Stimulated activated CD4-positive, alpha-beta T cell treated with anti-CD3 and anti-CD28 coated beads, Interleukin-2, amount 100 ng/mL, for 48 hours (primary cell): ENCODE measurements at regions not wholly inside any gene's neighbourhood (a gene's known extent, or its start where the extent isn't known, plus 50 kb on each side); places are given as distances from the start of the nearest gene placed in this dataset.

Source experiments
- DNase-seq, 2 donors: peaks; one replicate each; pipeline ENCODE4 v3.0.0-alpha.2; 2020

DNA sequence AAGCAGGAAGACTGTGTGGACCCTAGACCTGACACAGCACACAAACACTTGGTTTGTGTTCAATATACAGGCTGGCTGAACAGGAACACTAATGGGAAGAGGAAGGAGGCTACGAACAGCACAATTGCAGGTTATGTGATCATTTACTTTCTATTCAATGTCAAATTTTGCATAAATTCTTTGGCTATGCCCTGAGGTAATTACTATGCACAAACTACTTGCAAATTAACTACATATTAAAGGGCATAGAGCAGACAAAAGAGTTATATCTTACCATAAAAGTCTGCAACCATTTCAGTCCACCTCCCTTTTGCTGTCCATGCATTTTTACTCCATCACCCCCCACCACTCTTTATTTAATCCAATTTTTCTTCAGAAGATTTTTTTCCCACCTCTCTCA is 291.2 kb upstream of the TMTC1 start:
- DNase-seq = no peak

GRCh38 chr12:30072824-30073223 is 289.1 kb upstream of the TMTC1 start:
- no peak for DNase-seq

DNA sequence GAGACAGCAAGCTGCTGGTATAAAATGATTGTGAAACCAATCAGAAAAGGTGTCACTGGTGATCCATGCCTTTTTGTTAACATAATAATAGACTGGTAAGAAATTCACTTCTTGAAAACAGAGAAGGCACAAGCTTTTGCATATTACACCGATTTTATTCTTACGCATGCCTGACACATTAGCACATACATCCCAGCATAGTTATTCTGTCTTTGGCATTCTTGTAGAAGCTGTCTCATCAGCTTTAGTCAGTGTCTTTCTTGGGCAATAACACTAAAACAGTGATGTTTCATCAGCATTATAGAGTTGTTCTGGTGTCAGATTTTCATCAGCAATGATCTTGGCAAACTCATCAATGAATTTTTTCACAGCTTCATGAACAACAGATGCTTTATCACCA is 283.4 kb upstream of the TMTC1 start:
- DNase-seq = no peak

DNA sequence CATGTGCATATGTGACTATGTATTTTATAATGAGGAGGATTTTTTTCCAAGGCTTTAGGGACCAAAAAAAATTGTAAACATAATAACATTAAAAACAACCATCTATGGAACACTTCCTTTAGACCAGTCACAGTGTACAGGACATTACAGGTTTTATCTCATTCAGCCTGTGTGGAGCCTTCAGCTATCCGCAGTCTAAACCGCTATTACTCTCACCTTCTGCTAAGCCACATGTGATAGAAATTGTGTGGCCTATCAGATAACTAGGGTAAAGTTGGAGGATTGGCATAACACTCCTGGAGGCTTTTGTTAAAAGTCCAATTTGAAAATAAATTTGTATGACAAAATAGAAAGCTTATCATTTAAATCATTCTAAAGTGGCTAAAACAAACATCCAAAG is 281.2 kb upstream of the TMTC1 start:
- no peak for DNase-seq

DNA sequence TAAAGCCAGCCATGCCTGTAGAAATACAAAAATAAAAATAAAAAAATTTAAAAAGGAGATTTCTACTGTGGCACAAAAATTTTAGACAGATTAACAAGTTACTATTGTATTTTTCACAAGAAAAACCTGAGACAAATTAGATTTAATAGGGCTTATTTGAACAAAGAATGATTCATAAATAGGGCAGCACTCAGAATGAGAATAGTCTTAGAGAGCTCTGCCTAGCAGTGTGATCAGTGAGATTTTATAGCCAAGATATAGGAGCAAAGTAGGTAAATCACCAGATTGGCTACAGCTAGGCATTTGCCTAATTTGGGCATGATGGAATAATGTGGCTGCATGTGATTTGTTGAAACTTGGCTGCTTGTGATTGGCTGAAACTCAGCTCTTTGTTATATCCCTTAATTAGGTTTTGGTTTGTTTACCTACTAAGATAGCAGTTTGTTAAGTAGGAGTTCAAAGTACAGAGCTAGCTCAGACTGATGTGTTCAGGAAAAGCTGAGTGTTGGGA is 279.7 kb upstream of the TMTC1 start:
- no peak for DNase-seq

- no peak for DNase-seq
These were observed 264.6 kb upstream of the TMTC1 start for GRCh38 chr12:30048371-30048770.

DNA sequence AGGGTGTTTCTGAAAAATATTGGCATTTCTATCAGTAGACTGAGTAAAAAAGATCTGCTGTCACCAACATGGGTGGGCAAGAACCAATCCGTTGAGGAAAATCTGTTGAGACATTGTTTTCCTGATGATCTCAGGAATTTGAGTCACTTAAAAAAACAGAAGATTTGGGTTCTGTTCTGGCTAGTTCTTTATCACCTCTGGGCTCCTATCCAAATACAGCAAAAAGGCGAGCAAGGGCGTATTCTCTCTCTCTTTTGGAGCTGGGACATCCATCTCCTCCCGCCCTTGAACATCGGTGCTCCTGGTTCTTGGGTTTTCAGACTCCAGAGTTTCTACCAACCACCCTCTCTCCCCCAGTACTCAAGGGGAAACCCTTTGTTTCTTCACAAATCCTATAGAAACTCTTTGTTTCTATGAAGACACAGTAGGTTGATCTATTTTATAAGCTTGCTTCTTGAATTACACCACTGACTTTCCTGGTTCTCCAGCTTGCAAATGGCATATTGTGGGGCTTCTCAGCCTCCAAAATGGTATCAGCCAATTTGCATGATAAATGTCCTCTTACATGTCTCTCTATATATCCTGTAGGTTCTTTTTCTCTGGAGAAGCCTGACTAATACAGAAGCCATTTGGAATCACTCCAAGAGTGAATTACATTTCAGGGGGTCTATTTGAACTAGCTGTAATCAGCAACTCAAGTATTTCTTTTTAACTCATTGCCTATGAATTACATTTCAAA is 263.9 kb upstream of the TMTC1 start:
- DNase-seq = no peak

GRCh38 chr12:30046376-30046775 is 262.6 kb upstream of the TMTC1 start:
- DNase-seq = no peak

DNA sequence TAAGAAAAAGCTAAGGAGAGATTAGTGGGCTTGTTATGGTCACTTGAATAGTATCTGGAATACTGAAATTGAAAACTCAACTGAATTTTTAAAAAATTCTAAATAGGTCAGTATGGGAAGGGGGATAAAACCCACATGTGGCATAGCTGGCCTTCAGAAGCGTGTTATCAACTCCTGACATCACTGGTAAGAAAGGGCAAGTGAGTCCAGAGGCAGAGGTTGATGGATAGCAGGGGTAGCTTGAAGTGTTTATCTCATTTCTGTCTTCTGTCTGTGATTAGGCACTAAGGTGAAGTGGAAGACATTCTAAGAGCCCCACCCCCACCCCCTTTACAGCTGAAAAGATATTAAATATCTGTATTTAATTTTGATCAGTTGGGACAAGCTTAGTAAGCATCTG is 261.4 kb upstream of the TMTC1 start:
- no peak for DNase-seq

- DNase-seq = no peak
These were observed 260.5 kb upstream of the TMTC1 start for GRCh38 chr12:30044206-30044605.

DNA sequence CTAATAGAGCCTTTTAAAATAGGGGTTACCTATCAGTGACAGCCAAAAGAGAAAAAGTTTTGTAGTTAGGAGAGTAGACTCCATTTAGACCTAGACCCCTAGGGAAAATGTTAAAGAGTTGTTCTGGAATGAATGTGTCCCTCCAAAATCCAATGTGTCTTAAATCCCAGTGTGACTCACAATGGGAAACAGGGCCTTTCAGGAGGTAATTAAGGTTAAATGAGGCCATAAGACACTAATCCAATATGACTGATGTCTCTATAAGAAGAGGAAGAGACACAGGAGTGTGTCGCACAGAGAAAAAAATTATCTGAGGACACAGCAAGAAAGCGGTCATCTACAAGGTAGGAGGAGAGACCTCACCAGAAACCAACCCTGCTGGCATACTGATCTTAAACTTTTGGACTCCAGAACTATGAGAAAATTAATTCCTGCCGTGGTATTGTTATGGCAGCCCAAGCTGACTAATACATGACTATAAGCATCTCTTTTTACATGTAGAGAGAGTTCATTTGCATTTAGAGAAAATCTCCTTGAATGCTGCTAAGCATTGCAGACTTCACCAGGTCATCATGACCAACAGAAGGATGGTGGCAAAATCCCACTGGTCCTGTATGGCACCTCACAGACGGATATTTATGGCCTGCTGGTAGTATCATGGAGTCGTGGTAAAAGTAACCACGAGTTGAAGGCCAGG is 259.6 kb upstream of the TMTC1 start:
- DNase-seq = no peak

DNA sequence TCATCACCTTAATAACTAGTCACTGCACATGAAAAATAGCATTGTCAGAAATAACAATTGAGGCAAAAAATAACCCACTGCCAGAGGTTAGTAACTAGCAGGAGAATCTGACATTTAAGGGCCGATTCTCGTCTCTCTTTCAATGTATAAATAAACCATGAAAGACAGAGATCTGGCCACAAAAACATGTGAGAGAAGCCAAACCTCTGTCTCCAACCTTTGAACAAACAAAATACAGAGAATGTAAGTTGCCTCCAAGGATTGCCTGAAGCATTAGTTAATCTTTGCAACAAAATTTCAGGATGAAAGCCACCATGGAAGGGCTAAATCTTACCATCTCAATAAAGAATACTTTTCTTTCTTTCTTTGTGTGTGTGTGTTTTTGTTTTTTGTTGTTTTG is 257.4 kb upstream of the TMTC1 start:
- DNase-seq = no peak

- no peak for DNase-seq
These were observed 247.1 kb upstream of the TMTC1 start for GRCh38 chr12:30030693-30031374.

DNA sequence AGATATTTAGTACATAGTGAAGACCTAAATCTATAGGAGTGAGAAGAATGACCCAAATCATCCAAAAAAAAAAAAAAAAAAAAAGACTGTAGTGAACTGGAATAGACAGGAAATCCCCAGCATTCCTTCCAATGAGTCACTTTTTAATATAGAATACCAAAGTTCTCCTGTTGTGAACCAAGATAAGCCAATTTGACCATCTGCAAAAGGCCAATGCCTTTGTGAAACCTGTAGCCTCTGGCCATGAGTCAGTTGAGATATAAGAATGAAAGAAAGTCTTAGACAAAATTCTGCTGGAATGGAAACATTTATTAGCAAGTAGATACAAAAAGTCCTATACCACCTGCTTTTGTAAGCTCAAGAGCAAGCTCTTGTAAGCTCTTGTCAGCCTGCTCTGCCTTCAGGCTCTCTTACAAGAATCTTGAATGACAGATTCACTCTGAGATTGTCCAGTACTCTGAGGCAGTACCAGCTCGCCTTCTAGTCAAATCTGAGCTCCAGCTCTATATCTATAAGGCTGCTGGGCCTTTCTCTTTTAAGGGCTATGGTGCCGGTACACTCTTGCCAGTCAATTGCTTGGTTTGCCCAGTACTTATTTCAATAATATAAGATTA is 243.0 kb upstream of the TMTC1 start:
- DNase-seq = no peak

GRCh38 chr12:30025317-30025716 is 241.6 kb upstream of the TMTC1 start:
- no peak for DNase-seq

DNA sequence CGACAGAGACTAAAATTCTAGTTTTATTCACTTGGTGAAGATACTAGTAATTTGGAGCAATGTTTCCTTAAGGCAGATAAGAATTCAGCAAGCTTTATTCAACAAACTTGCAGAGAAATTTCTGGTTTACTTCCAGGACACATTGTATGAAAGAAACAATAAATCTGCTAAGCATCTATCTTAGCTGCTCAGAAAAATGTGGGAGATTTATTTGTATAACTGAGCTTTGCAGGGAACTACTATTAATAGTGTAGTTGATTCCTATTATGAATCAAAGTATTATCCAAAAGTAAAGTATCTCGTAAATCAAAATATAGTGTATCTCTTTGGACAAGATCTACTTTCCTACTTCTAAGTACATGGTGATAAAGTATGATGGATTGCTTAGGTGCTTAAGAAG is 239.4 kb upstream of the TMTC1 start:
- DNase-seq = no peak

DNA sequence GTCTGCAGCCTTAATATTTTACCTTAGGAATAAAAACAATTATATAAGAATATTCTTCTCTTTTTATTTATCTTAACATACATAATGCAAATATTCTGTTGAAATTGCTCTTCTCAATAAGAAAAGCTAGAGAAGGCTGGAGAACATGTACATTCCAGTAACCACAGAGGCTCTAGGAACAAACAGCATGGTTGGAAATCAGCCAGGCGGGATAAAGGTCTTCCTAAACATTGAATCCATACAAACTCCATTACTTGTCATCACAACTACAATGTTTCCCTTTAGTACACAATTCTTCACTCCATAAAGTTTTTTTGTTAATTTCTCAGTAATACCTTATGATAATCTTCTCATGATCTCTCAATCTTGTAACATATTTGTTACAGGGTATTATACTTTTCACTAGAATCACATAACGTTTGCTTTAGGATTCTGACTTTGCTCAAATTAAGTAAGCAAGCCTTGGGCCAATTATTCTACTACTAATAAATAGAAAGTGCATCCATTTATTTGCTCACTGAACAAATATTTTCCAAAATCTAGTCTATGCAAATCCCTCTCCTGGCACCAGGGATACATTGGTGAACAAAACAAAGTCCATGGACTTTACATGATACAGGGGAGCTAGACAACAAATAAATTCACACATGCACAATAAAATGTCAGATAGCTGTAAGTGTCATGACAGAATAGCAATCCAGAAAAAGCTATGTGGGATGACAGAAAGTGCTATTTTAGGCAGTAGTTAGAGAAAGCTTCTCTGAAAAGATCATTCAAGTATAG is 237.5 kb upstream of the TMTC1 start:
- no peak for DNase-seq

GRCh38 chr12:30019366-30020140 is 235.8 kb upstream of the TMTC1 start:
- DNase-seq = no peak

DNA sequence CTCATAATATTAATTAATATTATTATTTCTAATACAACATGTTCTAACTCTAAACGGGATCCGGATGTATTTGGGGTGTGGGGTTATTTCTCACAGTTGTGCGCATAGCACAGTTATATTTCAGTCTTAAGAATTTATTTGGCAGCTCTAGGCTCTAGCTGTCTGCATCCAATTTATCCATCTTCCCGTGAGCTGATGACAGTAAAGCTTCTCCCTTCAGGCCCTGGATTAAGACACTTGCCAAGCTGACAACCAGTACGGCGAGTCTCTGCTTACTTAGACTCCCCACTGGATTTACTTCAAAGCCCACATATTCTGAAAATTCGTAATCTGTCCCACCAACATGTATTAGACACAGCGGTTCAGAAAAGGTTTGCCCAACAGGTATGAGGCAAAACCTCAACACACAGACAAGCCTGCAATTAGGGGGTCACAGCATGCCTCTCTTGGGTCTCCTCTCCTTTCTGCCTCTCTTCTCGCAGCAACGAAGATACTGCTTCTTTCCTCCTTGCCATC is 232.9 kb upstream of the TMTC1 start:
- no peak for DNase-seq

- DNase-seq = no peak
These were observed 232.0 kb upstream of the TMTC1 start for GRCh38 chr12:30015631-30016337.

GRCh38 chr12:30014991-30015390 is 231.2 kb upstream of the TMTC1 start:
- DNase-seq = no peak
